Ovary (tissue), 3 donors: ENCODE measurements at regions not wholly inside any gene's neighbourhood (a gene's known extent, or its start where the extent isn't known, plus 50 kb on each side); places are given as distances from the start of the nearest gene placed in this dataset.

Experiments
- EP300 ChIP-seq: sonication (generic); formaldehyde crosslinking; IDR thresholded peaks from one replicate; pipeline ENCODE4 v1.6.1; 2017; ENCODE audit warnings: antibody characterized with exemption
- POLR2A ChIP-seq: fragments of 450-650 bp; IDR thresholded peaks from one replicate; pipeline ENCODE4 v1.6.1; 2017; ENCODE audit warnings: antibody characterized with exemption, mild to moderate bottlenecking, moderate library complexity
- TF ChIP-seq, protein P1 (sequence below), 3 donors: fragments of 450-650 bp in 2 of 3; fragments of 200-600 bp in 1 of 3; IDR thresholded peaks; one replicate each; pipeline versions ENCODE4 v1.5.1 to v1.8.0; 2016 to 2022; ENCODE audit warnings: antibody characterized with exemption in 3 of 3, mild to moderate bottlenecking in 1 of 3
- donor health status: DM: no; HTN: no; CAD: no.

DNA sequence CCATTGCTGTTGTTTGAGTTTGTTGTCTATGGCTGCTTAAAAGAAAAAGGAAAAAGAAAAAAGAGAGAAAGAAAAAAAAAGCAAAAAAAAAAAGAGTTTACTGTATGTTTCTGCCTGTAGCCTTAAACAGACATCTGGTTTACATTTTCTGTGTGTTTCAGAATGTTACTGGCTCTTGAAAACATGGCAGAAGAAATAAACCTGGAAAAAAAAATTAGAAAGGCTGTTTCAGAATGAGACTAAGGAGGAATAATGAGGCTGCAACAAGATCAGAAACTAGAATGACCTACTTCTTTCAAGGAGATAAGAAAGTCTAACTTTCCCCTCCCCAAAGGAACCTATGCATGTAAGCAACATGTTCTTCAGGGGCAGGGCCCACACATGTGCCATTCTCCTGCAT lies 292.1 kb downstream of the DIPK2A start:
- no peak for TF ChIP-seq EP300
- TF ChIP-seq, protein P1, sequence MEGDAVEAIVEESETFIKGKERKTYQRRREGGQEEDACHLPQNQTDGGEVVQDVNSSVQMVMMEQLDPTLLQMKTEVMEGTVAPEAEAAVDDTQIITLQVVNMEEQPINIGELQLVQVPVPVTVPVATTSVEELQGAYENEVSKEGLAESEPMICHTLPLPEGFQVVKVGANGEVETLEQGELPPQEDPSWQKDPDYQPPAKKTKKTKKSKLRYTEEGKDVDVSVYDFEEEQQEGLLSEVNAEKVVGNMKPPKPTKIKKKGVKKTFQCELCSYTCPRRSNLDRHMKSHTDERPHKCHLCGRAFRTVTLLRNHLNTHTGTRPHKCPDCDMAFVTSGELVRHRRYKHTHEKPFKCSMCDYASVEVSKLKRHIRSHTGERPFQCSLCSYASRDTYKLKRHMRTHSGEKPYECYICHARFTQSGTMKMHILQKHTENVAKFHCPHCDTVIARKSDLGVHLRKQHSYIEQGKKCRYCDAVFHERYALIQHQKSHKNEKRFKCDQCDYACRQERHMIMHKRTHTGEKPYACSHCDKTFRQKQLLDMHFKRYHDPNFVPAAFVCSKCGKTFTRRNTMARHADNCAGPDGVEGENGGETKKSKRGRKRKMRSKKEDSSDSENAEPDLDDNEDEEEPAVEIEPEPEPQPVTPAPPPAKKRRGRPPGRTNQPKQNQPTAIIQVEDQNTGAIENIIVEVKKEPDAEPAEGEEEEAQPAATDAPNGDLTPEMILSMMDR (IDR thresholded peaks at IDR 0.05), result no peak
- TF ChIP-seq POLR2A, result no peak
